ENCODE measurements at regions not wholly inside any gene's neighbourhood (a gene's known extent, or its start where the extent isn't known, plus 50 kb on each side); places are given as distances from the start of the nearest gene placed in this dataset.

DNA sequence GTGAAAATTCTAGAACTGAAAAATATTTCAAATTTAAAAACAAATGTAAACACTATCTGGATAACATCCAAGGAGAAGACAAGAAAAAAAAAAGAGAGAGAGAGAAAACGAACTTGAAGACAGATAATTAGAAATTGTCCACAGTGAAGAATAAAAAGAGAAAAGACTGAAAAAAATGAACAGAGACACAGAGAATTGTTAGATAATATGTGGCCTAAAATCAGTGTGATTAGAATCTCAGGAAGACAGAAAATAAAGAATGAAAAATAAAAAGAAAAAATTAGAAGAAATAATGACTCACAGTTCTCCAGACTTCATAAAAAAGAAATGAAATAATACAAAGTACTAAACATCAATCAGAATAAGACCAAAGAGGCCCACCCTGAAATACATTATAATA is 1209.3 kb downstream of the FSCB start:
- TF ChIP-seq EZH2 (IDR thresholded peaks at IDR 0.05; ENCODE audit: borderline replicate concordance, low read depth, low read length, severe bottlenecking), result no peak
- TF ChIP-seq, protein P1, sequence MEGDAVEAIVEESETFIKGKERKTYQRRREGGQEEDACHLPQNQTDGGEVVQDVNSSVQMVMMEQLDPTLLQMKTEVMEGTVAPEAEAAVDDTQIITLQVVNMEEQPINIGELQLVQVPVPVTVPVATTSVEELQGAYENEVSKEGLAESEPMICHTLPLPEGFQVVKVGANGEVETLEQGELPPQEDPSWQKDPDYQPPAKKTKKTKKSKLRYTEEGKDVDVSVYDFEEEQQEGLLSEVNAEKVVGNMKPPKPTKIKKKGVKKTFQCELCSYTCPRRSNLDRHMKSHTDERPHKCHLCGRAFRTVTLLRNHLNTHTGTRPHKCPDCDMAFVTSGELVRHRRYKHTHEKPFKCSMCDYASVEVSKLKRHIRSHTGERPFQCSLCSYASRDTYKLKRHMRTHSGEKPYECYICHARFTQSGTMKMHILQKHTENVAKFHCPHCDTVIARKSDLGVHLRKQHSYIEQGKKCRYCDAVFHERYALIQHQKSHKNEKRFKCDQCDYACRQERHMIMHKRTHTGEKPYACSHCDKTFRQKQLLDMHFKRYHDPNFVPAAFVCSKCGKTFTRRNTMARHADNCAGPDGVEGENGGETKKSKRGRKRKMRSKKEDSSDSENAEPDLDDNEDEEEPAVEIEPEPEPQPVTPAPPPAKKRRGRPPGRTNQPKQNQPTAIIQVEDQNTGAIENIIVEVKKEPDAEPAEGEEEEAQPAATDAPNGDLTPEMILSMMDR (IDR thresholded peaks at IDR 0.05; ENCODE audit: extremely low read depth in 1 of 2, insufficient read depth in 1 of 2, low read depth in 1 of 2, low read length in 2 of 2), result no peak
- TF ChIP-seq POLR2AphosphoS5 (IDR thresholded peaks at IDR 0.05; ENCODE audit: insufficient read depth, low read depth, low read length), result no peak
- TF ChIP-seq POLR2A (IDR thresholded peaks at IDR 0.05; ENCODE audit: low read depth, low read length), result no peak
- TF ChIP-seq, protein P2, sequence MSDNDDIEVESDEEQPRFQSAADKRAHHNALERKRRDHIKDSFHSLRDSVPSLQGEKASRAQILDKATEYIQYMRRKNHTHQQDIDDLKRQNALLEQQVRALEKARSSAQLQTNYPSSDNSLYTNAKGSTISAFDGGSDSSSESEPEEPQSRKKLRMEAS (IDR thresholded peaks at IDR 0.05; ENCODE audit: insufficient read depth, insufficient read length), result no peak

Measured in endothelial cell of umbilical vein (primary cell).